ENCODE measurements at regions not wholly inside any gene's neighbourhood (a gene's known extent, or its start where the extent isn't known, plus 50 kb on each side); places are given as distances from the start of the nearest gene placed in this dataset.

DNA sequence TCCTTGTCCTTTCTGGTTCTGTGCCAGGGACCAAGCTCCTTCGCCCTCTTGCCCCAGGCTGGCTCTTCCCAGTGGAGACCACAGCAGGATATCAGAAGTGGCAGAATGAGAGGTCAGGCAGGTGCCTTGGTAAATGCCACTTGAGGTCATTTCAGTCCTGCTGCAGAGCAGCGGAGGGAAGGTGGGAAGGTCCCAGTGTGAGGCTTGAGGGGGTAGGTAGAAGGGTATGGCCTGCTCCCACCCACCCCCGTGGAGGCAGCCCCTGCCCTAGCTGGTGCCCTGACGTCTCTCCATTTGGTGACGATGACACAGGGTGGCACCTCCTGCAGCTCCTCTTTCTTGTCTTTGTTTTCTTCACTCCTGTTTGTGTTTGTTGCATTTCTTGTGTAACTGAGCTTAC is 538.8 kb downstream of the TCERG1L start:
- Histone ChIP-seq H4K20me1 (ENCODE audit: insufficient read depth) (no peaks in the 10 kb centered on the region), H3K4me1 (ENCODE audit: low read depth, poor library complexity, severe bottlenecking) (no peaks in the 10 kb centered on the region), H2AFZ (ENCODE audit: low read depth) (no peak overlapping the region), H3K4me3 (IDR thresholded peaks at IDR 0.05; ENCODE audit: insufficient read depth, low read depth, low read length) (no peak overlapping the region), H3K4me2 (no peak overlapping the region), H3K27ac (no peak overlapping the region), H3K9ac (no peak overlapping the region), H3K36me3 (ENCODE audit: insufficient read depth) (no peaks in the 10 kb centered on the region), H3K79me2 (ENCODE audit: insufficient read depth, low read depth) (no peaks in the 10 kb centered on the region), H3K27me3 (ENCODE audit: insufficient read depth, low read depth) (no peaks in the 10 kb centered on the region)
- TF ChIP-seq, protein P1, sequence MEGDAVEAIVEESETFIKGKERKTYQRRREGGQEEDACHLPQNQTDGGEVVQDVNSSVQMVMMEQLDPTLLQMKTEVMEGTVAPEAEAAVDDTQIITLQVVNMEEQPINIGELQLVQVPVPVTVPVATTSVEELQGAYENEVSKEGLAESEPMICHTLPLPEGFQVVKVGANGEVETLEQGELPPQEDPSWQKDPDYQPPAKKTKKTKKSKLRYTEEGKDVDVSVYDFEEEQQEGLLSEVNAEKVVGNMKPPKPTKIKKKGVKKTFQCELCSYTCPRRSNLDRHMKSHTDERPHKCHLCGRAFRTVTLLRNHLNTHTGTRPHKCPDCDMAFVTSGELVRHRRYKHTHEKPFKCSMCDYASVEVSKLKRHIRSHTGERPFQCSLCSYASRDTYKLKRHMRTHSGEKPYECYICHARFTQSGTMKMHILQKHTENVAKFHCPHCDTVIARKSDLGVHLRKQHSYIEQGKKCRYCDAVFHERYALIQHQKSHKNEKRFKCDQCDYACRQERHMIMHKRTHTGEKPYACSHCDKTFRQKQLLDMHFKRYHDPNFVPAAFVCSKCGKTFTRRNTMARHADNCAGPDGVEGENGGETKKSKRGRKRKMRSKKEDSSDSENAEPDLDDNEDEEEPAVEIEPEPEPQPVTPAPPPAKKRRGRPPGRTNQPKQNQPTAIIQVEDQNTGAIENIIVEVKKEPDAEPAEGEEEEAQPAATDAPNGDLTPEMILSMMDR (conservative IDR thresholded peaks at IDR 0.05; ENCODE audit: low read depth, low read length), result no peak

- TF ChIP-seq, protein P1 (conservative IDR thresholded peaks at IDR 0.05; ENCODE audit: low read depth, low read length), result no peak
- no peak overlapping the region for H3K9ac ChIP-seq
- no peaks in the 10 kb centered on the region for H3K27me3 ChIP-seq (ENCODE audit: insufficient read depth, low read depth)
- H2AFZ ChIP-seq (ENCODE audit: low read depth), result no peak overlapping the region
- H3K36me3 ChIP-seq (ENCODE audit: insufficient read depth), result no peaks in the 10 kb centered on the region
- H3K4me3 ChIP-seq (IDR thresholded peaks at IDR 0.05; ENCODE audit: insufficient read depth, low read depth, low read length), result no peak overlapping the region
- no peaks in the 10 kb centered on the region for H3K4me1 ChIP-seq (ENCODE audit: low read depth, poor library complexity, severe bottlenecking)
- no peaks in the 10 kb centered on the region for H3K79me2 ChIP-seq (ENCODE audit: insufficient read depth, low read depth)
- no peaks in the 10 kb centered on the region for H4K20me1 ChIP-seq (ENCODE audit: insufficient read depth)
- H3K4me2 ChIP-seq, result no peak overlapping the region
- no peak overlapping the region for H3K27ac ChIP-seq
Measured at GRCh38 chr10:130773941-130774340, 537.6 kb downstream of the TCERG1L start.

DNA sequence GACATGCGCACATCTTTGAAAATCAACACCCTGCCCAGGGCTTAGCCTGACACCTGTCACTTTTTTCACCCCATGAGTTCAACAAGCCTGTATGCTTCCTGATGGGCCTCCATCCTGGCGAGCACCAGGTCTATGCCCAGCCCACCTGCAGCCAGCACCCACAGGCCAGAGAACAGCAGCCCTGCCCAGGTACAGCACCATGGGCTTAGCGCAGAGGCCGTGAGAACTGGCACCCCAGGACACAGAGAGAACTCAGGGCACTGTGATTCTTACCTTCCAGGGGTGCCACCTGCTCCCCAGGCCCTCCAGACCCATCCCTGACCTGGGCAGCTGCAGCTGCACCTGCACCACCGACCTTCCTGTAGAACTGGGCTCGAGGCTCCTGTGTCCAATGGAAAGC is 536.6 kb downstream of the TCERG1L start:
- no peaks in the 10 kb centered on the region for H3K4me1 ChIP-seq (ENCODE audit: low read depth, poor library complexity, severe bottlenecking)
- H3K9ac ChIP-seq, result no peak overlapping the region
- no peaks in the 10 kb centered on the region for H4K20me1 ChIP-seq (ENCODE audit: insufficient read depth)
- no peak overlapping the region for H3K4me3 ChIP-seq (IDR thresholded peaks at IDR 0.05; ENCODE audit: insufficient read depth, low read depth, low read length)
- H2AFZ ChIP-seq (ENCODE audit: low read depth), result no peak overlapping the region
- H3K4me2 ChIP-seq, result no peak overlapping the region
- H3K79me2 ChIP-seq (ENCODE audit: insufficient read depth, low read depth), result no peaks in the 10 kb centered on the region
- no peaks in the 10 kb centered on the region for H3K36me3 ChIP-seq (ENCODE audit: insufficient read depth)
- no peak overlapping the region for H3K27ac ChIP-seq
- H3K27me3 ChIP-seq (ENCODE audit: insufficient read depth, low read depth), result no peaks in the 10 kb centered on the region
- TF ChIP-seq, protein P1 (conservative IDR thresholded peaks at IDR 0.05; ENCODE audit: low read depth, low read length), result no peak

DNA sequence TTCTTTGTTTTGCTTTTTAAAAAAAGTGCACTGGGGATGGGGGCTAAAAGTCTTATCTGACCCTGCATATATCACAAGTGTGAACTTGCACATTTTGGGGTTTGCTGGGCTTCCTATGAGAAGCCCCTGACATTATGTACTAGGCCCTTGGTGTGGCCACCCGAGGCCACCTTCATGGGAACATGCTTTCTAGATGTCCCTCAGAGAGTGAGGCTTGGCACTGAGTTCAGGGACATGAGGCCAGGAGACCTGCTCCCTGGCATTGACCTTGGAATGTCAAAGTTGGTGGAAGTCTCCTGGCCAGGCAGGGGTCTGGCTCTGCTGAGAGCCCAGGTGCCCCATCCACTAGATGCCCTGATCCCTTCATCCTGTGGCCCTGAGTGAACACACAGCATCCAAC is 536.2 kb downstream of the TCERG1L start:
- TF ChIP-seq, protein P1 (conservative IDR thresholded peaks at IDR 0.05; ENCODE audit: low read depth, low read length), result no peak
- Histone ChIP-seq H4K20me1 (ENCODE audit: insufficient read depth) (no peaks in the 10 kb centered on the region), H3K4me3 (IDR thresholded peaks at IDR 0.05; ENCODE audit: insufficient read depth, low read depth, low read length) (no peak overlapping the region), H3K27ac (no peak overlapping the region), H3K4me1 (ENCODE audit: low read depth, poor library complexity, severe bottlenecking) (no peaks in the 10 kb centered on the region), H3K27me3 (ENCODE audit: insufficient read depth, low read depth) (no peaks in the 10 kb centered on the region), H3K4me2 (no peak overlapping the region), H2AFZ (ENCODE audit: low read depth) (no peak overlapping the region), H3K9ac (no peak overlapping the region), H3K79me2 (ENCODE audit: insufficient read depth, low read depth) (no peaks in the 10 kb centered on the region), H3K36me3 (ENCODE audit: insufficient read depth) (no peaks in the 10 kb centered on the region)

All from KMS-11 (cell line).